ENCODE measurements at regions not wholly inside any gene's neighbourhood (a gene's known extent, or its start where the extent isn't known, plus 50 kb on each side); places are given as distances from the start of the nearest gene placed in this dataset.

DNA sequence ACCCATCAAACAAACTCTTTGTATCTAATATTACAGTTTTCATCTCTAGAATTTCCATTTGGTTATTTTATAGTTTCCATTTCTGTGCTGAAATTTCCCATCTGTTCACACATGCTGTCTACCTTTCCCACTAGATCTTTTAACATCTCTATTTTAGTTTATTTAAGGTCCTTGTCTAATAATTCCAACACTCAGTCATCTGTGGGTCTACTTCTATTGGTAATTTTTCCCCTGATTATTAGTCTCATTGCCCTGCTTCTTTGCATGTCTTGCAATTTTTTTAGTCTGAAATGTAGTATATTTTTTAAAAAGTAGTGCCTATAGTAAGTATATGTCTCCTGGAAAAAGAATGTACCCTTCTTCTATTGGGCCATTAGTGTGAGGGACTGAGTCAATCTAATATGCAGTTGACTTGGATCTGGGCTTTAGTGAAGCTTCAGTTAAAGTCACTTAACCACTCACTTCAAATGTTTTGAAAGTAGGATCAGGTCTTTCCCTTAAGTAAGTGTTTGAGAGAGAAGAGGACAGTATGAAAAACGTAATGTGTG lies 370.8 kb downstream of the SEC14L1 start (continued):
- TF ChIP-seq, protein P1, sequence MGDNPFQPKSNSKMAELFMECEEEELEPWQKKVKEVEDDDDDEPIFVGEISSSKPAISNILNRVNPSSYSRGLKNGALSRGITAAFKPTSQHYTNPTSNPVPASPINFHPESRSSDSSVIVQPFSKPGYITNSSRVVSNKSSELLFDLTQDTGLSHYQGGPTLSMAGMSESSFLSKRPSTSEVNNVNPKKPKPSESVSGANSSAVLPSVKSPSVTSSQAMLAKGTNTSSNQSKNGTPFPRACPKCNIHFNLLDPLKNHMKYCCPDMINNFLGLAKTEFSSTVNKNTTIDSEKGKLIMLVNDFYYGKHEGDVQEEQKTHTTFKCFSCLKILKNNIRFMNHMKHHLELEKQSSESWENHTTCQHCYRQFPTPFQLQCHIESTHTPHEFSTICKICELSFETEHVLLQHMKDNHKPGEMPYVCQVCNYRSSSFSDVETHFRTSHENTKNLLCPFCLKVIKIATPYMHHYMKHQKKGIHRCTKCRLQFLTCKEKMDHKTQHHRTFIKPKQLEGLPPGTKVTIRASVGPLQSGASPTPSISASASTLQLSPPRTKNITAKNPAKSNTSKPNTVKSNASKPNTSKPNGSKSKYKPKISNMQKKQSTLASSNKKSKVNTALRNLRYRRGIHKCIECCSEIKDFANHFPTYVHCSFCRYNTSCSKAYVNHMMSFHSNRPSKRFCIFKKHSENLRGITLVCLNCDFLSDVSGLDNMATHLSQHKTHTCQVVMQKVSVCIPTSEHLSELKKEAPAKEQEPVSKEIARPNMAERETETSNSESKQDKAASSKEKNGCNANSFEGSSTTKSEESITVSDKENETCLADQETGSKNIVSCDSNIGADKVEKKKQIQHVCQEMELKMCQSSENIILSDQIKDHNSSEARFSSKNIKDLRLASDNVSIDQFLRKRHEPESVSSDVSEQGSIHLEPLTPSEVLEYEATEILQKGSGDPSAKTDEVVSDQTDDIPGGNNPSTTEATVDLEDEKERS (CRISPR knock-in tag; IDR thresholded peaks at IDR 0.05): peak; percentile 93; the same call in 1 of the 2 replicates
- TF ChIP-seq RXRA (CRISPR knock-in tag; IDR thresholded peaks at IDR 0.05) (no peak), NAIF1 (CRISPR knock-in tag; IDR thresholded peaks at IDR 0.05; ENCODE audit: borderline replicate concordance) (0 out of 2 replicates have a peak, but pooled peaks have one; percentile 40), SNAI1 (CRISPR knock-in tag; IDR thresholded peaks at IDR 0.05; ENCODE audit: borderline replicate concordance) (no peak), FOXM1 (CRISPR knock-in tag; IDR thresholded peaks at IDR 0.05) (no peak), KLF9 (CRISPR knock-in tag; IDR thresholded peaks at IDR 0.05; ENCODE audit: low read depth) (no peak), ZBTB37 (CRISPR knock-in tag; IDR thresholded peaks at IDR 0.05) (no peak), HIVEP1 (CRISPR knock-in tag; IDR thresholded peaks at IDR 0.05) (no peak), ZNF788 (CRISPR knock-in tag; IDR thresholded peaks at IDR 0.05; ENCODE audit: borderline replicate concordance) (no peak), ISX (CRISPR knock-in tag; conservative IDR thresholded peaks at IDR 0.05) (no peak), CBFB (CRISPR knock-in tag; IDR thresholded peaks at IDR 0.05) (no peak), ATAD3A (CRISPR knock-in tag; IDR thresholded peaks at IDR 0.05) (no peak), KMT2B (CRISPR knock-in tag; IDR thresholded peaks at IDR 0.05) (0 out of 2 replicates have a peak, but pooled peaks have one; percentile 5), ZNF3 (CRISPR knock-in tag; IDR thresholded peaks at IDR 0.05) (peak; percentile 62; the same call in 1 of the 2 replicates), ZNF614 (CRISPR knock-in tag; IDR thresholded peaks at IDR 0.05; ENCODE audit: borderline replicate concordance) (no peak), DNMT1 (CRISPR knock-in tag; IDR thresholded peaks at IDR 0.05) (no peak), SSRP1 (CRISPR knock-in tag; IDR thresholded peaks at IDR 0.05) (0 out of 2 replicates have a peak, but pooled peaks have one; percentile 58), FOSL2 (CRISPR knock-in tag; IDR thresholded peaks at IDR 0.05) (no peak), ZNF496 (CRISPR knock-in tag; IDR thresholded peaks at IDR 0.05; ENCODE audit: insufficient replicate concordance) (no peak), ZNF792 (CRISPR knock-in tag; IDR thresholded peaks at IDR 0.05) (no peak)
- TF ChIP-seq, protein P2, sequence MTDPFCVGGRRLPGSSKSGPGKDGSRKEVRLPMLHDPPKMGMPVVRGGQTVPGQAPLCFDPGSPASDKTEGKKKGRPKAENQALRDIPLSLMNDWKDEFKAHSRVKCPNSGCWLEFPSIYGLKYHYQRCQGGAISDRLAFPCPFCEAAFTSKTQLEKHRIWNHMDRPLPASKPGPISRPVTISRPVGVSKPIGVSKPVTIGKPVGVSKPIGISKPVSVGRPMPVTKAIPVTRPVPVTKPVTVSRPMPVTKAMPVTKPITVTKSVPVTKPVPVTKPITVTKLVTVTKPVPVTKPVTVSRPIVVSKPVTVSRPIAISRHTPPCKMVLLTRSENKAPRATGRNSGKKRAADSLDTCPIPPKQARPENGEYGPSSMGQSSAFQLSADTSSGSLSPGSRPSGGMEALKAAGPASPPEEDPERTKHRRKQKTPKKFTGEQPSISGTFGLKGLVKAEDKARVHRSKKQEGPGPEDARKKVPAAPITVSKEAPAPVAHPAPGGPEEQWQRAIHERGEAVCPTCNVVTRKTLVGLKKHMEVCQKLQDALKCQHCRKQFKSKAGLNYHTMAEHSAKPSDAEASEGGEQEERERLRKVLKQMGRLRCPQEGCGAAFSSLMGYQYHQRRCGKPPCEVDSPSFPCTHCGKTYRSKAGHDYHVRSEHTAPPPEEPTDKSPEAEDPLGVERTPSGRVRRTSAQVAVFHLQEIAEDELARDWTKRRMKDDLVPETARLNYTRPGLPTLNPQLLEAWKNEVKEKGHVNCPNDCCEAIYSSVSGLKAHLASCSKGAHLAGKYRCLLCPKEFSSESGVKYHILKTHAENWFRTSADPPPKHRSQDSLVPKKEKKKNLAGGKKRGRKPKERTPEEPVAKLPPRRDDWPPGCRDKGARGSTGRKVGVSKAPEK (CRISPR knock-in tag; IDR thresholded peaks at IDR 0.05; ENCODE audit: borderline replicate concordance): no peak
- TF ChIP-seq, protein P3, sequence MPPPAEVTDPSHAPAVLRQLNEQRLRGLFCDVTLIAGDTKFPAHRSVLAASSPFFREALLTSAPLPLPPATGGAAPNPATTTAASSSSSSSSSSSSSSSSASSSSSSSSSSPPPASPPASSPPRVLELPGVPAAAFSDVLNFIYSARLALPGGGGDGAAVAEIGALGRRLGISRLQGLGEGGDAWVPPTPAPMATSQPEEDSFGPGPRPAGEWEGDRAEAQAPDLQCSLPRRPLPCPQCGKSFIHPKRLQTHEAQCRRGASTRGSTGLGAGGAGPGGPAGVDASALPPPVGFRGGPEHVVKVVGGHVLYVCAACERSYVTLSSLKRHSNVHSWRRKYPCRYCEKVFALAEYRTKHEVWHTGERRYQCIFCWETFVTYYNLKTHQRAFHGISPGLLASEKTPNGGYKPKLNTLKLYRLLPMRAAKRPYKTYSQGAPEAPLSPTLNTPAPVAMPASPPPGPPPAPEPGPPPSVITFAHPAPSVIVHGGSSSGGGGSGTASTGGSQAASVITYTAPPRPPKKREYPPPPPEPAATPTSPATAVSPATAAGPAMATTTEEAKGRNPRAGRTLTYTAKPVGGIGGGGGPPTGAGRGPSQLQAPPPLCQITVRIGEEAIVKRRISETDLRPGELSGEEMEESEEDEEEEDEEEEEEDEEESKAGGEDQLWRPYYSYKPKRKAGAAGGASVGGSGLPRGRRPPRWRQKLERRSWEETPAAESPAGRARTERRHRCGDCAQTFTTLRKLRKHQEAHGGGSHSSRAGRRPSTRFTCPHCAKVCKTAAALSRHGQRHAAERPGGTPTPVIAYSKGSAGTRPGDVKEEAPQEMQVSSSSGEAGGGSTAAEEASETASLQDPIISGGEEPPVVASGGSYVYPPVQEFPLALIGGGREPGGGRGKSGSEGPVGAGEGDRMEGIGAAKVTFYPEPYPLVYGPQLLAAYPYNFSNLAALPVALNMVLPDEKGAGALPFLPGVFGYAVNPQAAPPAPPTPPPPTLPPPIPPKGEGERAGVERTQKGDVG (CRISPR knock-in tag; IDR thresholded peaks at IDR 0.05; ENCODE audit: borderline replicate concordance): no peak

Data from HepG2 (cell line).